ENCODE measurements at regions not wholly inside any gene's neighbourhood (a gene's known extent, or its start where the extent isn't known, plus 50 kb on each side); places are given as distances from the start of the nearest gene placed in this dataset.

- TF ChIP-seq MXI1 (conservative IDR thresholded peaks at IDR 0.05; ENCODE audit: poor library complexity, severe bottlenecking) (no peak), EZH2 (IDR thresholded peaks at IDR 0.05; ENCODE audit: borderline replicate concordance, insufficient read depth, low read length, poor library complexity, severe bottlenecking) (no peak), TAF1 (IDR thresholded peaks at IDR 0.05; ENCODE audit: low read depth) (no peak), CTCF (IDR thresholded peaks at IDR 0.05; ENCODE audit: poor library complexity, severe bottlenecking) (no peak), POLR2AphosphoS5 (IDR thresholded peaks at IDR 0.05) (no peak), EP300 (conservative IDR thresholded peaks at IDR 0.05; ENCODE audit: poor library complexity, severe bottlenecking) (no peak)
These were observed 57.0 kb upstream of the RGS7 start for GRCh38 chr1:241413974-241414373.

Data from neural cell (in vitro differentiated cells).